KG1 (cell line): ENCODE measurements at regions not wholly inside any gene's neighbourhood (a gene's known extent, or its start where the extent isn't known, plus 50 kb on each side); places are given as distances from the start of the nearest gene placed in this dataset.

Experiments used
- DNase-seq: peaks from one replicate; lab custom pipeline; 2025; lab: John Stamatoyannopoulos, UW

- no peak for DNase-seq
Observed at GRCh38 chr5:104751969-104752368, 1189.4 kb upstream of the NUDT12 start.

- DNase-seq: no peak
Observed at GRCh38 chr5:104739905-104740304, 1177.3 kb upstream of the NUDT12 start.

- no peak for DNase-seq
Observed at GRCh38 chr5:104739503-104739902, 1176.9 kb upstream of the NUDT12 start.

GRCh38 chr5:104736073-104736472, 1173.5 kb upstream of the NUDT12 start:
- no peak for DNase-seq

GRCh38 chr5:104734046-104734445, 1171.5 kb upstream of the NUDT12 start:
- no peak for DNase-seq

- DNase-seq: no peak
Observed at GRCh38 chr5:104733063-104733669, 1170.6 kb upstream of the NUDT12 start.

- no peak for DNase-seq
Observed at GRCh38 chr5:104731331-104731730, 1168.7 kb upstream of the NUDT12 start.

GRCh38 chr5:104708027-104708426, 1145.4 kb upstream of the NUDT12 start:
- no peak for DNase-seq

- no peak for DNase-seq
Observed at GRCh38 chr5:104706600-104706999, 1144.0 kb upstream of the NUDT12 start.

GRCh38 chr5:104702212-104702611, 1139.6 kb upstream of the NUDT12 start:
- DNase-seq: no peak

GRCh38 chr5:104699438-104699837, 1136.8 kb upstream of the NUDT12 start:
- DNase-seq: no peak

GRCh38 chr5:104661256-104661655, 1098.7 kb upstream of the NUDT12 start:
- no peak for DNase-seq

- DNase-seq: no peak
Observed at GRCh38 chr5:104659497-104659896, 1096.9 kb upstream of the NUDT12 start.

- no peak for DNase-seq
Observed at GRCh38 chr5:104652271-104652861, 1089.8 kb upstream of the NUDT12 start.

- no peak for DNase-seq
Observed at GRCh38 chr5:104650313-104651055, 1087.9 kb upstream of the NUDT12 start.

- no peak for DNase-seq
Observed at GRCh38 chr5:104646416-104646815, 1083.8 kb upstream of the NUDT12 start.

- no peak for DNase-seq
Observed at GRCh38 chr5:104643320-104643719, 1080.7 kb upstream of the NUDT12 start.

GRCh38 chr5:104635227-104635626, 1072.6 kb upstream of the NUDT12 start:
- DNase-seq: no peak

- DNase-seq: no peak
Observed at GRCh38 chr5:104628911-104629310, 1066.3 kb upstream of the NUDT12 start.

GRCh38 chr5:104626122-104626521, 1063.5 kb upstream of the NUDT12 start:
- DNase-seq: no peak

GRCh38 chr5:104612005-104612404, 1049.4 kb upstream of the NUDT12 start:
- no peak for DNase-seq

- no peak for DNase-seq
Observed at GRCh38 chr5:104611135-104611767, 1048.7 kb upstream of the NUDT12 start.

- no peak for DNase-seq
Observed at GRCh38 chr5:104606258-104606829, 1043.8 kb upstream of the NUDT12 start.
